ENCODE measurements at regions not wholly inside any gene's neighbourhood (a gene's known extent, or its start where the extent isn't known, plus 50 kb on each side); places are given as distances from the start of the nearest gene placed in this dataset.

DNA sequence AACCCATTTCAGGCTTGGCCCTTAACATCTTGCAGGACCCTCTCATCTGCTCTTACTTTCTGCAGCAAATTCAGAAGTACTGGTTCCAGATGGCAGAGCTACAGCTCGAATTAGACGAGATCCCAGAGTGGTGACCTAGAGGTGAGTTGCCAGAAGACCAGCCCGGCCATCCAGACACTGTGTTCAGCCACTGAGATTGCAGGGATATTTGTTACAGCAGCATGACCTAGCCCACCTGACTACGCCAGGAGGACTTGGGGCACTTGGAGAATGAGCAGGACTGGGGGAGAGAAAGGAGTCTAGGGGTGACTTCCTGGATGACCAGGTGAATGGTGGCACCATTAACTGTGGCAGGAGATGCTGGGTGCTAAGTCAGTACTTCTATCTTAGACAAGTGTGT is 67.2 kb upstream of the ID2 start:
- TF ChIP-seq, protein P1, sequence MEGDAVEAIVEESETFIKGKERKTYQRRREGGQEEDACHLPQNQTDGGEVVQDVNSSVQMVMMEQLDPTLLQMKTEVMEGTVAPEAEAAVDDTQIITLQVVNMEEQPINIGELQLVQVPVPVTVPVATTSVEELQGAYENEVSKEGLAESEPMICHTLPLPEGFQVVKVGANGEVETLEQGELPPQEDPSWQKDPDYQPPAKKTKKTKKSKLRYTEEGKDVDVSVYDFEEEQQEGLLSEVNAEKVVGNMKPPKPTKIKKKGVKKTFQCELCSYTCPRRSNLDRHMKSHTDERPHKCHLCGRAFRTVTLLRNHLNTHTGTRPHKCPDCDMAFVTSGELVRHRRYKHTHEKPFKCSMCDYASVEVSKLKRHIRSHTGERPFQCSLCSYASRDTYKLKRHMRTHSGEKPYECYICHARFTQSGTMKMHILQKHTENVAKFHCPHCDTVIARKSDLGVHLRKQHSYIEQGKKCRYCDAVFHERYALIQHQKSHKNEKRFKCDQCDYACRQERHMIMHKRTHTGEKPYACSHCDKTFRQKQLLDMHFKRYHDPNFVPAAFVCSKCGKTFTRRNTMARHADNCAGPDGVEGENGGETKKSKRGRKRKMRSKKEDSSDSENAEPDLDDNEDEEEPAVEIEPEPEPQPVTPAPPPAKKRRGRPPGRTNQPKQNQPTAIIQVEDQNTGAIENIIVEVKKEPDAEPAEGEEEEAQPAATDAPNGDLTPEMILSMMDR (conservative IDR thresholded peaks at IDR 0.05; ENCODE audit: low read depth, low read length): no peak
- no peak for TF ChIP-seq EZH2 (IDR thresholded peaks at IDR 0.05; ENCODE audit: borderline replicate concordance, low read depth, low read length, poor library complexity, severe bottlenecking)
